ENCODE measurements at regions not wholly inside any gene's neighbourhood (a gene's known extent, or its start where the extent isn't known, plus 50 kb on each side); places are given as distances from the start of the nearest gene placed in this dataset.

DNA sequence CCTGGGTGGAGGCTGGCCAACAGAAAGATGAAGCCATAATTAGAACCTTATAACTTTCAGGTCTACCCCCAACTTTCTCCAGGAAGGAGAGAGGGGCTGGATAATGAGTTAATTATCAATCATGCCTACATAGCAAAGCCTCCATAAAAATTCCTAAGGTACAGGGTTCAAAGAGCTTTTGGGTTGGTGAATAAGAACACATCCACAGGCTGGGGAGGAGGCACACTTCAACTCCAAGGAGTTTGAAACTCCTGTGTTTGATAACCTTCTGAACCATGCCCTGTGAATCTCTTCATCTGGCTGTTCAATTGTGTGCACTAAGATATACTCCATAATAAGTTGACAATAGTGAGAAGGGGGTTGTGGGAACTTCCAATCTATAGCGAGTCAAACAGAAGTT is 552.3 kb downstream of the TDRD15 start:
- no peak for TF ChIP-seq TAF1 (IDR thresholded peaks at IDR 0.05; ENCODE audit: low read depth, low read length)
- no peak for TF ChIP-seq PAX5 (IDR thresholded peaks at IDR 0.05; ENCODE audit: insufficient read depth, low read length, severe bottlenecking)
- no peak for TF ChIP-seq POLR2AphosphoS5 (IDR thresholded peaks at IDR 0.05; ENCODE audit: low read depth, low read length)
- no peak for TF ChIP-seq SPI1 (IDR thresholded peaks at IDR 0.05; ENCODE audit: low read depth, low read length)
- no peak for TF ChIP-seq POLR2A (IDR thresholded peaks at IDR 0.05; ENCODE audit: low read depth, low read length)
- no peak for TF ChIP-seq POU2F2 (IDR thresholded peaks at IDR 0.05; ENCODE audit: low read depth, low read length)
- no peak for DNase-seq (ENCODE audit: insufficient read length, low spot score)

DNA sequence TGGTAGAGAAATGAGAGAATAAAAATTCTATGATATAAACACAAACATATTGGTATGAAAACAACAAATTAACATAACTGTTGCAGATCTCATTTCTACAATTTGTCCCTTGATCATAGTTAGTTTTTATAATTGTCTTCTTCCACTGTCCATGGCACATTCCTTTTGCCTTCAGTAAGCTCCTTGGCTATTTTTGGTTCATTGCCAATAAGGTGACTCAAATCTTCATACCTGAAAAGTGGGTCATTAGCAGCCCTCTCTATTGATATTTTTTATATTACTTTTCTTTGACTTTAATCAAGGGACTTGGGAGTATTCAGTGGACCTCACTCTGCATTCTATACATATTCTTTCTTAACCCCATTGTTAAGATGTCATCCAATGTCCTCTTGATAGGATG is 552.9 kb downstream of the TDRD15 start:
- no peak for TF ChIP-seq POU2F2 (IDR thresholded peaks at IDR 0.05; ENCODE audit: low read depth, low read length)
- TF ChIP-seq SPI1 (IDR thresholded peaks at IDR 0.05; ENCODE audit: low read depth, low read length), result no peak
- no peak for TF ChIP-seq TAF1 (IDR thresholded peaks at IDR 0.05; ENCODE audit: low read depth, low read length)
- no peak for TF ChIP-seq POLR2AphosphoS5 (IDR thresholded peaks at IDR 0.05; ENCODE audit: low read depth, low read length)
- no peak for TF ChIP-seq POLR2A (IDR thresholded peaks at IDR 0.05; ENCODE audit: low read depth, low read length)
- no peak for TF ChIP-seq PAX5 (IDR thresholded peaks at IDR 0.05; ENCODE audit: insufficient read depth, low read length, severe bottlenecking)
- FAIRE-seq (no peak), DNase-seq (ENCODE audit: insufficient read length, low spot score) (no peak)

More for the DNA sequence above, 552.3 kb downstream of the TDRD15 start:
- FAIRE-seq, result no peak

- FAIRE-seq (no peak), DNase-seq (ENCODE audit: insufficient read length, low spot score) (no peak)
- TF ChIP-seq POLR2A (IDR thresholded peaks at IDR 0.05; ENCODE audit: low read depth, low read length) (no peak), SPI1 (IDR thresholded peaks at IDR 0.05; ENCODE audit: low read depth, low read length) (no peak), POU2F2 (IDR thresholded peaks at IDR 0.05; ENCODE audit: low read depth, low read length) (no peak), PAX5 (IDR thresholded peaks at IDR 0.05; ENCODE audit: insufficient read depth, low read length, severe bottlenecking) (no peak), POLR2AphosphoS5 (IDR thresholded peaks at IDR 0.05; ENCODE audit: low read depth, low read length) (no peak), TAF1 (IDR thresholded peaks at IDR 0.05; ENCODE audit: low read depth, low read length) (no peak)
These were observed 560.1 kb downstream of the TDRD15 start for GRCh38 chr2:21683838-21684237.

DNA sequence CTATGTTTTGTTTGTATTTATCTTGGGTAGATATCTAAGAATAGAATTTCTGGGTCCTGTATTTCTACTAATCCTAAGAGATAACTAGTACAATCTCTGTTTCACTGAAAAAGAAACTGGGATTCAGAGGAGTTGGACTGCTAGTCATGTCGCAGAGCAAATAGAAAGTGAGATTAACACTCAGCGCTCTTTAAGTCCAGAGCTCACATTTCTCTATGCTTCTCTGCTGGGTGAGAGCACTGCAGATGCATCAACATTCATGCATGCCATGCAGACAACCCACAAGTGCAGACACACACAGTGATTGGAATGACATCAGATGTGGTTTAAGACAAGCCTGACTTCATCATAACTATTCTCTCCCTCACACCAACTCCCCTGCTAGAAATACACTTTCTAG is 563.8 kb downstream of the TDRD15 start:
- FAIRE-seq (no peak), DNase-seq (ENCODE audit: insufficient read length, low spot score) (no peak)
- no peak for TF ChIP-seq PAX5 (IDR thresholded peaks at IDR 0.05; ENCODE audit: insufficient read depth, low read length, severe bottlenecking)
- TF ChIP-seq POLR2AphosphoS5 (IDR thresholded peaks at IDR 0.05; ENCODE audit: low read depth, low read length), result no peak
- no peak for TF ChIP-seq POLR2A (IDR thresholded peaks at IDR 0.05; ENCODE audit: low read depth, low read length)
- no peak for TF ChIP-seq SPI1 (IDR thresholded peaks at IDR 0.05; ENCODE audit: low read depth, low read length)
- TF ChIP-seq POU2F2 (IDR thresholded peaks at IDR 0.05; ENCODE audit: low read depth, low read length), result no peak
- no peak for TF ChIP-seq TAF1 (IDR thresholded peaks at IDR 0.05; ENCODE audit: low read depth, low read length)

- no peak for FAIRE-seq
These were observed 566.2 kb downstream of the TDRD15 start for GRCh38 chr2:21690005-21690404.

GRCh38 chr2:21693081-21693480 is 569.3 kb downstream of the TDRD15 start:
- no peak for FAIRE-seq

More at GRCh38 chr2:21690005-21690404, 566.2 kb downstream of the TDRD15 start:
- no peak for DNase-seq (ENCODE audit: insufficient read length, low spot score)
- no peak for TF ChIP-seq SPI1 (IDR thresholded peaks at IDR 0.05; ENCODE audit: low read depth, low read length)
- no peak for TF ChIP-seq TAF1 (IDR thresholded peaks at IDR 0.05; ENCODE audit: low read depth, low read length)

GRCh38 chr2:21694079-21694878 is 570.5 kb downstream of the TDRD15 start:
- FAIRE-seq, result no peak
- TF ChIP-seq POLR2AphosphoS5 (IDR thresholded peaks at IDR 0.05; ENCODE audit: low read depth, low read length), result no peak
- TF ChIP-seq TAF1 (IDR thresholded peaks at IDR 0.05; ENCODE audit: low read depth, low read length), result no peak
- no peak for TF ChIP-seq POU2F2 (IDR thresholded peaks at IDR 0.05; ENCODE audit: low read depth, low read length)
- TF ChIP-seq POLR2A (IDR thresholded peaks at IDR 0.05; ENCODE audit: low read depth, low read length), result no peak
- no peak for TF ChIP-seq PAX5 (IDR thresholded peaks at IDR 0.05; ENCODE audit: insufficient read depth, low read length, severe bottlenecking)
- no peak for TF ChIP-seq SPI1 (IDR thresholded peaks at IDR 0.05; ENCODE audit: low read depth, low read length)
- no peak for DNase-seq (ENCODE audit: insufficient read length, low spot score)

More at GRCh38 chr2:21693081-21693480, 569.3 kb downstream of the TDRD15 start:
- TF ChIP-seq POLR2A (IDR thresholded peaks at IDR 0.05; ENCODE audit: low read depth, low read length) (no peak), POU2F2 (IDR thresholded peaks at IDR 0.05; ENCODE audit: low read depth, low read length) (no peak), PAX5 (IDR thresholded peaks at IDR 0.05; ENCODE audit: insufficient read depth, low read length, severe bottlenecking) (no peak), POLR2AphosphoS5 (IDR thresholded peaks at IDR 0.05; ENCODE audit: low read depth, low read length) (no peak), TAF1 (IDR thresholded peaks at IDR 0.05; ENCODE audit: low read depth, low read length) (no peak), SPI1 (IDR thresholded peaks at IDR 0.05; ENCODE audit: low read depth, low read length) (no peak)
- DNase-seq (ENCODE audit: insufficient read length, low spot score), result no peak

DNA sequence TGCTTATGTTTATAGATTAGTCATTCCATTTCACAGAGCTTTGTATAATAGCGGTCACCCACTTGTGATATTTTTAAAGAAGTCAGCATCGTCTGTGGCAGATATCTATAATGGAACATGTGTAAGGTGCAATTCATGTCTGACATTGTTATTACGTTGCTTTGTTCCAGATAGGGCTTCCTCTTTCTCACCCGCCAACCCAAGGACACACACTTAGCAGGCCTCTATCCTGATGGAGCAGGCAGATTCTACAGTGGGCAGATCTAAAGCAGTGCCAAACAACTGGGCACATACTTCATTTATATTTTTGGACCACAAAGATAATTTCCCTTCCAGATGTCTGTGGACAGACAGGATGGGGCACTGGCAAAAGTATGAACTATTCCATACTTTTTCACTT is 573.1 kb downstream of the TDRD15 start:
- DNase-seq (ENCODE audit: insufficient read length, low spot score), result no peak
- no peak for FAIRE-seq
- TF ChIP-seq POLR2AphosphoS5 (IDR thresholded peaks at IDR 0.05; ENCODE audit: low read depth, low read length) (no peak), PAX5 (IDR thresholded peaks at IDR 0.05; ENCODE audit: insufficient read depth, low read length, severe bottlenecking) (no peak), TAF1 (IDR thresholded peaks at IDR 0.05; ENCODE audit: low read depth, low read length) (no peak)

GRCh38 chr2:21700644-21701043 is 576.9 kb downstream of the TDRD15 start:
- FAIRE-seq (no peak), DNase-seq (ENCODE audit: insufficient read length, low spot score) (no peak)

GRCh38 chr2:21710031-21710430 is 586.3 kb downstream of the TDRD15 start:
- no peak for DNase-seq (ENCODE audit: insufficient read length, low spot score)
- FAIRE-seq, result no peak
- TF ChIP-seq PAX5 (IDR thresholded peaks at IDR 0.05; ENCODE audit: insufficient read depth, low read length, severe bottlenecking), result no peak

More at GRCh38 chr2:21700644-21701043, 576.9 kb downstream of the TDRD15 start:
- TF ChIP-seq TAF1 (IDR thresholded peaks at IDR 0.05; ENCODE audit: low read depth, low read length) (no peak), POLR2A (IDR thresholded peaks at IDR 0.05; ENCODE audit: low read depth, low read length) (no peak), POU2F2 (IDR thresholded peaks at IDR 0.05; ENCODE audit: low read depth, low read length) (no peak), PAX5 (IDR thresholded peaks at IDR 0.05; ENCODE audit: insufficient read depth, low read length, severe bottlenecking) (no peak), POLR2AphosphoS5 (IDR thresholded peaks at IDR 0.05; ENCODE audit: low read depth, low read length) (no peak), SPI1 (IDR thresholded peaks at IDR 0.05; ENCODE audit: low read depth, low read length) (no peak)
